NT2/D1 (cell line): ENCODE measurements at regions not wholly inside any gene's neighbourhood (a gene's known extent, or its start where the extent isn't known, plus 50 kb on each side); places are given as distances from the start of the nearest gene placed in this dataset.

ENCODE experiments used
- DNase-seq: peaks from one replicate; pipeline ENCODE4 v3.0.0-alpha.2; 2011; ENCODE audit warnings: low read depth, low spot score
- H3K27me3 ChIP-seq: 2 replicates; pipeline ENCODE4 v1.6.0; 2011; ENCODE audit warnings: mild to moderate bottlenecking; ENCODE audit not compliant: insufficient read length, insufficient read depth
- H3K36me3 ChIP-seq: 2 replicates; pipeline ENCODE4 v1.6.1; 2011; ENCODE audit warnings: mild to moderate bottlenecking, low read length, mixed read lengths; ENCODE audit not compliant: insufficient read depth, insufficient read length
- H3K4me1 ChIP-seq: 2 replicates; pipeline ENCODE4 v1.5.1; 2011; ENCODE audit not compliant: insufficient read depth, insufficient read length
- H3K4me3 ChIP-seq: 2 replicates; pipeline ENCODE4 v1.5.1; 2011; ENCODE audit warnings: low read depth; ENCODE audit not compliant: insufficient read length
- H3K9ac ChIP-seq: 2 replicates; pipeline ENCODE4 v1.6.0; 2011; ENCODE audit warnings: low read depth; ENCODE audit not compliant: insufficient read length
- H3K9me3 ChIP-seq: 2 replicates; pipeline ENCODE4 v1.5.1; 2011; ENCODE audit warnings: mild to moderate bottlenecking, low read length; ENCODE audit not compliant: insufficient read depth
- SUZ12 ChIP-seq: IDR thresholded peaks from 2 replicates; pipeline ENCODE4 v1.6.1; 2011; ENCODE audit not compliant: insufficient read length, insufficient read depth; ENCODE audit errors: extremely low read depth
- YY1 ChIP-seq: IDR thresholded peaks from 2 replicates; pipeline ENCODE4 v1.6.1; 2011; ENCODE audit not compliant: insufficient read length, insufficient read depth
- ZNF274 ChIP-seq: IDR thresholded peaks from 2 replicates; pipeline ENCODE4 v1.6.1; 2011; ENCODE audit warnings: mild to moderate bottlenecking, low read depth, low read length

DNA sequence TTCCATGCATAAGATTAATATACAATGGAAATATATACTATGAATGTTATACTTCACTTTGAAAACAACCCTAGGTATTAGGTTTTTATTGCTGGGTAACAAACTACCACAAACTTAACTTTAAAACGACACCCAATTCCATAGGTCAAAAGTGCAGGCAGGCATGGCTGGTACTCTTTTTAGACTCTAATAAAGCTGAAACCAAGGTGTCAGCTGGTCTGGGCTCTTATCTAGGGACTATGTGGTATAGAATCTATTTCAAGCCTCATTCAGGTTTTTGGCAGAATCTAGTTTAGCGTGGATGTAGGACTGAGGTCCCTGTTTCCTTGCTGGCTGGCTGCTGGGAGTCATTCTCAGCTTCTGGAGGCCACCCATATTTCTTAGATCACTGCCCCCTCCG lies 65.0 kb upstream of the TMEM168 start:
- Histone ChIP-seq H3K27me3 (no peaks in the 10 kb centered on the region), H3K9me3 (no peaks in the 10 kb centered on the region), H3K4me3 (no peak overlapping the region), H3K36me3 (peaks cover 2% of the 10 kb centered on the region), H3K4me1 (no peaks in the 10 kb centered on the region), H3K9ac (no peak overlapping the region)
- DNase-seq = no peak
- no peak for TF ChIP-seq ZNF274
- TF ChIP-seq YY1 = no peak
- no peak for TF ChIP-seq SUZ12

DNA sequence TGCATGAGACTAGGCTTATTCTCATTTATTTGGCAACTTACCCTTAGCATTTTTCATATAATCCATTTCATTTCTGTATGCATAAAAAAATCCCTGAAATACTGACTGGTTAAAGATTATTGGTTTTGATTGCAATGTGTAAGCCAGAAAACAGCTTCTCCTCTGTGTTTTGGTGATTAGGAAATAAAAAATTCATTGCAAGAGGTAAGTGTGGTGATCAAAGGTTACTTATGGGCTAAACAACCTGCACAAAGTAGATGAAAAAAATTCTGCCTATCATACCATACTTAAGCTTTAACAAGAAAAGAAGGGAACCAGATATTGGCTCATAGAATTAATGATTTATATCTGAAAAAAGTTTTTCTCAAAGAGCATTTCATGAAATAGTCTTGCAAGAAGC lies 64.0 kb upstream of the TMEM168 start:
- no peak overlapping the region for H3K9ac ChIP-seq
- no peak for DNase-seq
- no peaks in the 10 kb centered on the region for H3K4me1 ChIP-seq
- H3K36me3 ChIP-seq = peaks cover 2% of the 10 kb centered on the region
- no peaks in the 10 kb centered on the region for H3K9me3 ChIP-seq
- no peak overlapping the region for H3K4me3 ChIP-seq
- TF ChIP-seq SUZ12 = no peak
- no peak for TF ChIP-seq ZNF274
- no peak for TF ChIP-seq YY1
- H3K27me3 ChIP-seq = no peaks in the 10 kb centered on the region

DNA sequence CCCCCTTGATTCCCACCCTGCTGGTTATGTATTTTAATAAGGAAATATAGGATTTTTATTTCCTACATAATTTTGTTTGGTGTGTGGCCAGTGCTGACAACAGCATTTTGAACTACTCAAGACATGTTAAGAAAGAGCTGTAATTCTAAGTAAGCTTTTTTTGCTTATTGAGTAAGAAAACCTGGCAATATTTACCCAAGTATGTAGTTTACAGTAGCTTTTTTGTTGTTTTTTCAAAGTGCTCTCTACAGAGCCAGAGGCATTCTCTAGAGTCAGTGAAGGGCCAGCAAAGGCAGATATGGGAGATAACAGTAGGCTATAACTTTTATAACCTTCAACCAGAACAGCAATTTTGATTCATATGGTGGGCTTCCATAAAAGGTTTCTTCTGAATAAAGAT lies 63.2 kb upstream of the TMEM168 start:
- Histone ChIP-seq H3K36me3 (peaks cover 2% of the 10 kb centered on the region), H3K27me3 (no peaks in the 10 kb centered on the region), H3K9ac (no peak overlapping the region), H3K9me3 (no peaks in the 10 kb centered on the region), H3K4me3 (no peak overlapping the region), H3K4me1 (no peaks in the 10 kb centered on the region)
- no peak for TF ChIP-seq SUZ12
- no peak for TF ChIP-seq YY1
- no peak for TF ChIP-seq ZNF274
- DNase-seq = no peak

DNA sequence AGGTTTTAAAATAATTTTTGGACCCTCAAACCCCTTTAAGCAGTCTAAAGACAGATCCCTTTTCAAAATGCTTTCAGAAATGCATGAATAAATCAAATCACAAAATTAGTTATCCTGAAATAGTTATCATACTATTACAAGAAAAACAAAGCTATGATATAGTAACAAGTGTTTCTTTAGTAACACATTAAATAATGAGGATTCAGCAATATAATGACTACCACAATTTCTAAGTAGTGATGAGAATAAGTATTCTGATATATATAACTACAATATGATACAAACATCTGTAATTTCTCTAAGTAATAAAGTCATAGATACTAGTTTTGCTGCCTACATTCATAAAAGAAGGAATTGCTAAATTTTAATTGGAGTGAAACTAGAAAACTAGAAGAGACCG lies 53.0 kb upstream of the TMEM168 start:
- DNase-seq = no peak
- H3K4me1 ChIP-seq = no peaks in the 10 kb centered on the region
- H3K9me3 ChIP-seq = no peaks in the 10 kb centered on the region
- H3K27me3 ChIP-seq = no peaks in the 10 kb centered on the region
- no peak overlapping the region for H3K9ac ChIP-seq
- no peaks in the 10 kb centered on the region for H3K36me3 ChIP-seq
- no peak for TF ChIP-seq YY1
- no peak for TF ChIP-seq SUZ12
- no peak for TF ChIP-seq ZNF274
- no peak overlapping the region for H3K4me3 ChIP-seq
